GM18507 (cell line): ENCODE measurements at regions not wholly inside any gene's neighbourhood (a gene's known extent, or its start where the extent isn't known, plus 50 kb on each side); places are given as distances from the start of the nearest gene placed in this dataset.

Experiments
- DNase-seq: peaks from one replicate; pipeline ENCODE4 v3.0.0; 2011; ENCODE audit warnings: low read depth; ENCODE audit not compliant: insufficient read length; ENCODE audit errors: extremely low spot score
- FAIRE-seq: peaks from 2 replicates; lab custom pipeline; 2011; peaks lifted over from hg19 to GRCh38; lab: Jason Lieb, UNC

- FAIRE-seq: no peak
- DNase-seq: no peak
These were observed 66.7 kb upstream of the F3 start for GRCh38 chr1:94608142-94608851.

- FAIRE-seq: no peak
These were observed 65.8 kb upstream of the F3 start for GRCh38 chr1:94607398-94607797.

GRCh38 chr1:94606471-94606870, 64.9 kb upstream of the F3 start:
- FAIRE-seq: no peak
- DNase-seq: no peak

More at GRCh38 chr1:94607398-94607797, 65.8 kb upstream of the F3 start:
- DNase-seq: no peak

- FAIRE-seq (no peak), DNase-seq (no peak)
These were observed 62.1 kb upstream of the F3 start for GRCh38 chr1:94603663-94604062.

GRCh38 chr1:94602802-94603625, 61.5 kb upstream of the F3 start:
- DNase-seq (no peak), FAIRE-seq (no peak)

GRCh38 chr1:94602316-94602715, 60.8 kb upstream of the F3 start:
- FAIRE-seq (no peak), DNase-seq (no peak)

GRCh38 chr1:94600556-94600955, 59.0 kb upstream of the F3 start:
- DNase-seq (no peak), FAIRE-seq (no peak)

- no peak for DNase-seq
These were observed 57.7 kb upstream of the F3 start for GRCh38 chr1:94599095-94599813.

GRCh38 chr1:94597701-94598100, 56.1 kb upstream of the F3 start:
- FAIRE-seq: no peak

More at GRCh38 chr1:94599095-94599813, 57.7 kb upstream of the F3 start:
- no peak for FAIRE-seq

GRCh38 chr1:94596260-94596659, 54.7 kb upstream of the F3 start:
- FAIRE-seq: no peak
- DNase-seq: no peak

More at GRCh38 chr1:94597701-94598100, 56.1 kb upstream of the F3 start:
- DNase-seq: no peak

GRCh38 chr1:94595658-94596057, 54.1 kb upstream of the F3 start:
- FAIRE-seq: no peak
- DNase-seq: no peak

GRCh38 chr1:94593611-94594010, 52.1 kb upstream of the F3 start:
- FAIRE-seq (no peak), DNase-seq (no peak)

- DNase-seq (no peak), FAIRE-seq (no peak)
These were observed 51.0 kb upstream of the F3 start for GRCh38 chr1:94592571-94592920.

GRCh38 chr1:94591823-94592570, 50.4 kb upstream of the F3 start:
- FAIRE-seq (no peak), DNase-seq (no peak)
